ENCODE measurements at regions not wholly inside any gene's neighbourhood (a gene's known extent, or its start where the extent isn't known, plus 50 kb on each side); places are given as distances from the start of the nearest gene placed in this dataset.

- TF ChIP-seq CTCF (conservative IDR thresholded peaks at IDR 0.05; ENCODE audit: low read length) (no peak), EZH2phosphoT487 (IDR thresholded peaks at IDR 0.05; ENCODE audit: borderline replicate concordance) (no peak)
Observed at GRCh38 chr5:2166979-2167377, 284.3 kb upstream of the IRX4 start.

Measured in Loucy (cell line).